K562 (cell line): ENCODE measurements at regions not wholly inside any gene's neighbourhood (a gene's known extent, or its start where the extent isn't known, plus 50 kb on each side); places are given as distances from the start of the nearest gene placed in this dataset.

ENCODE experiments used
- NRF1 ChIP-seq, 2 experiments: fragments of 450-650 bp; IDR thresholded peaks in 1 of 2; conservative IDR thresholded peaks in 1 of 2; 2 replicates each; pipeline ENCODE4 v1.6.1; 2014; ENCODE audit warnings: mild to moderate bottlenecking in 2 of 2
- RREB1 ChIP-seq: fragments of 250-450 bp; sonication (Bioruptor Pico); IDR thresholded peaks from 2 replicates; pipeline ENCODE4 v1.4.0; 2020
- SMAD1 ChIP-seq: fragments of 150-350 bp; IDR thresholded peaks from 2 replicates; pipeline ENCODE4 v1.6.1; 2014; ENCODE audit warnings: low read length, low read depth; ENCODE audit not compliant: partially characterized antibody
- TEAD1 ChIP-seq, 2 experiments: fragments of 450-650 bp in 1 of 2; sonication (generic) in 1 of 2; formaldehyde crosslinking; IDR thresholded peaks; 2 replicates each; pipeline versions ENCODE4 v1.4.0 to v1.8.0; 2020 to 2022; ENCODE audit warnings: mild to moderate bottlenecking in 2 of 2, missing genetic modification reagents in 1 of 2
- TF ChIP-seq, protein P1 (sequence below): sonication (generic); formaldehyde crosslinking; IDR thresholded peaks from 2 replicates; pipeline ENCODE4 v1.8.0; 2022; ENCODE audit warnings: mild to moderate bottlenecking, missing genetic modification reagents
- TF ChIP-seq, protein P2 (sequence below): sonication (generic); formaldehyde crosslinking; IDR thresholded peaks from 2 replicates; pipeline ENCODE4 v1.8.1; 2023; ENCODE audit warnings: mild to moderate bottlenecking, missing genetic modification reagents

GRCh38 chr7:94761451-94761850 is 105.5 kb upstream of the SGCE start (continued):
- TF ChIP-seq, protein P1, sequence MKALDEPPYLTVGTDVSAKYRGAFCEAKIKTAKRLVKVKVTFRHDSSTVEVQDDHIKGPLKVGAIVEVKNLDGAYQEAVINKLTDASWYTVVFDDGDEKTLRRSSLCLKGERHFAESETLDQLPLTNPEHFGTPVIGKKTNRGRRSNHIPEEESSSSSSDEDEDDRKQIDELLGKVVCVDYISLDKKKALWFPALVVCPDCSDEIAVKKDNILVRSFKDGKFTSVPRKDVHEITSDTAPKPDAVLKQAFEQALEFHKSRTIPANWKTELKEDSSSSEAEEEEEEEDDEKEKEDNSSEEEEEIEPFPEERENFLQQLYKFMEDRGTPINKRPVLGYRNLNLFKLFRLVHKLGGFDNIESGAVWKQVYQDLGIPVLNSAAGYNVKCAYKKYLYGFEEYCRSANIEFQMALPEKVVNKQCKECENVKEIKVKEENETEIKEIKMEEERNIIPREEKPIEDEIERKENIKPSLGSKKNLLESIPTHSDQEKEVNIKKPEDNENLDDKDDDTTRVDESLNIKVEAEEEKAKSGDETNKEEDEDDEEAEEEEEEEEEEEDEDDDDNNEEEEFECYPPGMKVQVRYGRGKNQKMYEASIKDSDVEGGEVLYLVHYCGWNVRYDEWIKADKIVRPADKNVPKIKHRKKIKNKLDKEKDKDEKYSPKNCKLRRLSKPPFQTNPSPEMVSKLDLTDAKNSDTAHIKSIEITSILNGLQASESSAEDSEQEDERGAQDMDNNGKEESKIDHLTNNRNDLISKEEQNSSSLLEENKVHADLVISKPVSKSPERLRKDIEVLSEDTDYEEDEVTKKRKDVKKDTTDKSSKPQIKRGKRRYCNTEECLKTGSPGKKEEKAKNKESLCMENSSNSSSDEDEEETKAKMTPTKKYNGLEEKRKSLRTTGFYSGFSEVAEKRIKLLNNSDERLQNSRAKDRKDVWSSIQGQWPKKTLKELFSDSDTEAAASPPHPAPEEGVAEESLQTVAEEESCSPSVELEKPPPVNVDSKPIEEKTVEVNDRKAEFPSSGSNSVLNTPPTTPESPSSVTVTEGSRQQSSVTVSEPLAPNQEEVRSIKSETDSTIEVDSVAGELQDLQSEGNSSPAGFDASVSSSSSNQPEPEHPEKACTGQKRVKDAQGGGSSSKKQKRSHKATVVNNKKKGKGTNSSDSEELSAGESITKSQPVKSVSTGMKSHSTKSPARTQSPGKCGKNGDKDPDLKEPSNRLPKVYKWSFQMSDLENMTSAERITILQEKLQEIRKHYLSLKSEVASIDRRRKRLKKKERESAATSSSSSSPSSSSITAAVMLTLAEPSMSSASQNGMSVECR (CRISPR knock-in tag): no peak
- TF ChIP-seq, protein P2, sequence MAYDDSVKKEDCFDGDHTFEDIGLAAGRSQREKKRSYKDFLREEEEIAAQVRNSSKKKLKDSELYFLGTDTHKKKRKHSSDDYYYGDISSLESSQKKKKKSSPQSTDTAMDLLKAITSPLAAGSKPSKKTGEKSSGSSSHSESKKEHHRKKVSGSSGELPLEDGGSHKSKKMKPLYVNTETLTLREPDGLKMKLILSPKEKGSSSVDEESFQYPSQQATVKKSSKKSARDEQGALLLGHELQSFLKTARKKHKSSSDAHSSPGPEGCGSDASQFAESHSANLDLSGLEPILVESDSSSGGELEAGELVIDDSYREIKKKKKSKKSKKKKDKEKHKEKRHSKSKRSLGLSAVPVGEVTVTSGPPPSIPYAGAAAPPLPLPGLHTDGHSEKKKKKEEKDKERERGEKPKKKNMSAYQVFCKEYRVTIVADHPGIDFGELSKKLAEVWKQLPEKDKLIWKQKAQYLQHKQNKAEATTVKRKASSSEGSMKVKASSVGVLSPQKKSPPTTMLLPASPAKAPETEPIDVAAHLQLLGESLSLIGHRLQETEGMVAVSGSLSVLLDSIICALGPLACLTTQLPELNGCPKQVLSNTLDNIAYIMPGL (CRISPR knock-in tag): no peak
- TF ChIP-seq NRF1 (conservative IDR thresholded peaks at IDR 0.05 in 1 of 2, IDR thresholded peaks at IDR 0.05 in 1 of 2) (no peak), TEAD1 (CRISPR knock-in tag; IDR thresholded peaks at IDR 0.05) (no peak), SMAD1 (no peak), RREB1 (no peak)
